H1 (cell line): ENCODE measurements at regions not wholly inside any gene's neighbourhood (a gene's known extent, or its start where the extent isn't known, plus 50 kb on each side); places are given as distances from the start of the nearest gene placed in this dataset.

Experiments used
- CTCF ChIA-PET: fragments of 300-600 bp; sonication (Branson Sonifier 250); formaldehyde crosslinking; loops from one replicate; lab custom pipeline; 2021; ENCODE audit not compliant: partially characterized antibody; lab: Charles Lee
- POLR2A ChIA-PET: fragments of 300-600 bp; sonication (Branson Sonifier 250); formaldehyde crosslinking; loops from one replicate; lab custom pipeline; 2021; ENCODE audit warnings: inconsistent platforms; ENCODE audit not compliant: partially characterized antibody; lab: Charles Lee
- DNase-seq, 2 experiments: peaks; one replicate each; pipeline versions ENCODE4 v3.0.0 to v3.0.0-alpha.2; 2010 to 2022; ENCODE audit warnings: low spot score in 2 of 2, low read depth in 1 of 2, mixed read lengths in 1 of 2
- FAIRE-seq: peaks from 2 replicates; lab custom pipeline; 2011; peaks lifted over from hg19 to GRCh38; lab: Jason Lieb, UNC
- H2AFZ ChIP-seq: 2 replicates; pipeline ENCODE4 v1.8.1; 2012; ENCODE audit warnings: low read length, inconsistent platforms
- H2AK5ac ChIP-seq: 2 replicates; pipeline ENCODE4 v1.6.1; 2013; ENCODE audit warnings: low read depth, low read length
- H2BK120ac ChIP-seq: replicated peaks from 2 replicates; pipeline ENCODE3; 2013; ENCODE audit warnings: low read depth, low read length, inconsistent platforms
- H2BK12ac ChIP-seq: 2 replicates; pipeline ENCODE4 v1.6.1; 2013; ENCODE audit warnings: low read depth, low read length
- H2BK15ac ChIP-seq: 2 replicates; pipeline ENCODE4 v1.6.1; 2013; ENCODE audit warnings: low read length
- H2BK20ac ChIP-seq: 2 replicates; pipeline ENCODE4 v1.6.1; 2013; ENCODE audit warnings: low read length
- H2BK5ac ChIP-seq: 2 replicates; pipeline ENCODE4 v1.6.1; 2013; ENCODE audit warnings: low read depth, low read length
- H3K14ac ChIP-seq: 2 replicates; pipeline ENCODE4 v1.6.1; 2013; ENCODE audit warnings: inconsistent platforms; ENCODE audit not compliant: insufficient read length
- H3K18ac ChIP-seq: 2 replicates; pipeline ENCODE4 v1.6.1; 2013; ENCODE audit warnings: low read length; ENCODE audit errors: extremely low read depth
- H3K23ac ChIP-seq: 2 replicates; pipeline ENCODE4 v1.6.1; 2013; ENCODE audit warnings: inconsistent platforms; ENCODE audit not compliant: insufficient read length
- H3K23me2 ChIP-seq: 2 replicates; pipeline ENCODE4 v1.6.1; 2013; ENCODE audit warnings: low read depth, low read length
- H3K27ac ChIP-seq: 2 replicates; pipeline ENCODE4 v1.6.1; 2011; ENCODE audit warnings: low read depth, low read length, inconsistent platforms
- H3K27me3 ChIP-seq, 4 experiments: replicated peaks in 1 of 4; 1 replicate in 1 of 4; 2 replicates in 3 of 4; pipeline versions ENCODE4 v1.6.1 to v1.8.1; 2011 to 2013; ENCODE audit warnings: low read length in 3 of 4, mild to moderate bottlenecking in 3 of 4, inconsistent platforms in 2 of 4, mixed read lengths in 2 of 4, moderate library complexity in 1 of 4; ENCODE audit not compliant: control insufficient read depth in 3 of 4, insufficient read depth in 3 of 4; ENCODE audit errors: extremely low read depth in 1 of 4
- H3K36me3 ChIP-seq, 4 experiments: 2 replicates each; pipeline versions ENCODE4 v1.6.1 to v1.8.1; 2011 to 2013; ENCODE audit warnings: mild to moderate bottlenecking in 4 of 4, low read length in 3 of 4, moderate library complexity in 2 of 4, control low read depth in 1 of 4, inconsistent platforms in 1 of 4; ENCODE audit not compliant: insufficient read depth in 4 of 4, control insufficient read depth in 2 of 4
- H3K4ac ChIP-seq: replicated peaks from 2 replicates; pipeline ENCODE3; 2013; ENCODE audit warnings: low read length, low read depth, mixed read lengths, inconsistent platforms; ENCODE audit not compliant: insufficient read length
- H3K4me1 ChIP-seq, 4 experiments: replicated peaks in 1 of 4; 1 replicate in 1 of 4; 2 replicates in 3 of 4; pipeline versions ENCODE4 v1.6.1 to v1.8.1; 2011 to 2013; ENCODE audit warnings: low read length in 3 of 4, inconsistent platforms in 2 of 4, mixed read lengths in 1 of 4; ENCODE audit not compliant: insufficient read depth in 4 of 4, control insufficient read depth in 3 of 4
- H3K4me2 ChIP-seq, 2 experiments: 2 replicates each; pipeline versions ENCODE4 v1.6.1 to v1.8.1; 2011 to 2013; ENCODE audit warnings: low read depth in 2 of 2, low read length in 2 of 2, control low read depth in 1 of 2, inconsistent platforms in 1 of 2, mild to moderate bottlenecking in 1 of 2; ENCODE audit not compliant: insufficient read depth in 1 of 2
- H3K4me3 ChIP-seq, 4 experiments: fragments of 200-600, 300-600 bp in 1 of 4; sonication (generic), shearing (Covaris generic), sonication (Bioruptor Twin) in 1 of 4; 2 replicates each; pipeline versions ENCODE4 v1.5.1 to v1.8.1; 2011 to 2016; ENCODE audit warnings: low read length in 4 of 4, low read depth in 3 of 4, control low read depth in 2 of 4, inconsistent platforms in 2 of 4, mild to moderate bottlenecking in 2 of 4, mixed read lengths in 1 of 4, moderate library complexity in 1 of 4; ENCODE audit not compliant: insufficient read depth in 2 of 4; ENCODE audit errors: extremely low read depth in 1 of 4
- H3K56ac ChIP-seq: replicated peaks from 2 replicates; pipeline ENCODE3; 2013; ENCODE audit warnings: low read depth, mild to moderate bottlenecking, mixed read lengths, low read length, inconsistent platforms; ENCODE audit not compliant: insufficient read length
- H3K79me1 ChIP-seq: 2 replicates; pipeline ENCODE4 v1.6.1; 2013; ENCODE audit warnings: low read depth, low read length, control low read depth
- H3K79me2 ChIP-seq, 2 experiments: 2 replicates each; pipeline versions ENCODE4 v1.6.1 to v1.8.1; 2012 to 2013; ENCODE audit warnings: low read length in 2 of 2, mild to moderate bottlenecking in 2 of 2, inconsistent platforms in 1 of 2; ENCODE audit not compliant: insufficient read depth in 2 of 2, control insufficient read depth in 1 of 2
- H3K9ac ChIP-seq, 4 experiments: replicated peaks in 1 of 4; 1 replicate in 1 of 4; 2 replicates in 3 of 4; pipeline versions ENCODE4 v1.6.1 to v1.8.1; 2011 to 2013; ENCODE audit warnings: low read depth in 3 of 4, low read length in 3 of 4, control low read depth in 2 of 4, mild to moderate bottlenecking in 2 of 4, moderate library complexity in 2 of 4, inconsistent platforms in 1 of 4; ENCODE audit errors: extremely low read depth in 1 of 4
- H3K9me3 ChIP-seq, 2 experiments: 2 replicates each; pipeline versions ENCODE4 v1.6.1 to v1.8.1; 2012 to 2013; ENCODE audit warnings: mild to moderate bottlenecking in 2 of 2, moderate library complexity in 2 of 2, control low read depth in 1 of 2, inconsistent platforms in 1 of 2, low read depth in 1 of 2, low read length in 1 of 2, mixed read lengths in 1 of 2; ENCODE audit not compliant: insufficient read depth in 2 of 2
- H4K20me1 ChIP-seq, 2 experiments: replicated peaks in 1 of 2; 2 replicates each; pipeline versions ENCODE3 to v1.8.1; 2011 to 2013; ENCODE audit warnings: inconsistent platforms in 2 of 2, low read length in 2 of 2, mild to moderate bottlenecking in 1 of 2; ENCODE audit not compliant: insufficient read depth in 2 of 2, control insufficient read depth in 1 of 2
- H4K5ac ChIP-seq: 2 replicates; pipeline ENCODE4 v1.6.1; 2013; ENCODE audit warnings: low read length, low read depth, mixed read lengths, inconsistent platforms; ENCODE audit not compliant: insufficient read length
- H4K8ac ChIP-seq: 2 replicates; pipeline ENCODE4 v1.8.0; 2013; ENCODE audit warnings: mild to moderate bottlenecking, moderate library complexity, low read length, inconsistent platforms; ENCODE audit not compliant: insufficient read depth; ENCODE audit errors: extremely low read depth
- H4K91ac ChIP-seq: replicated peaks from 2 replicates; pipeline ENCODE3; 2013; ENCODE audit warnings: low read length, mixed read lengths, inconsistent platforms; ENCODE audit not compliant: insufficient read length
- HDAC2 ChIP-seq, 2 experiments: fragments of 300-600 bp in 1 of 2; sonication (generic) in 1 of 2; IDR thresholded peaks; 2 replicates each; pipeline ENCODE4 v1.6.1; 2011 to 2012; ENCODE audit warnings: low read depth in 2 of 2, low read length in 2 of 2, mild to moderate bottlenecking in 2 of 2, moderate library complexity in 2 of 2, borderline replicate concordance in 1 of 2, inconsistent platforms in 1 of 2
- RAD21 ChIP-seq, 2 experiments: IDR thresholded peaks in 1 of 2; conservative IDR thresholded peaks in 1 of 2; 2 replicates each; pipeline ENCODE4 v1.6.1; 2011; ENCODE audit warnings: low read depth in 2 of 2, low read length in 2 of 2, improper control_type of control experiment in 1 of 2, inconsistent platforms in 1 of 2, mild to moderate bottlenecking in 1 of 2, moderate library complexity in 1 of 2
- SUZ12 ChIP-seq: fragments of 200-600 bp; sonication (generic); IDR thresholded peaks from 2 replicates; pipeline ENCODE4 v1.6.1; 2012; ENCODE audit warnings: mild to moderate bottlenecking, inconsistent platforms, low read length, moderate library complexity, mixed read lengths
- TBP ChIP-seq: IDR thresholded peaks from 2 replicates; pipeline ENCODE4 v1.6.1; 2011; ENCODE audit warnings: low read depth, low read length, improper control_type of control experiment
- WGBS, 2 experiments: shearing (Covaris generic) in 1 of 2; methylation state at CpG; one replicate each; pipeline versions ENCODE4 v1.1.6 to v1.1.7; 2013 to 2015; ENCODE audit warnings: low lambda C conversion rate in 2 of 2, mixed read lengths in 2 of 2, inconsistent platforms in 1 of 2, low coverage in 1 of 2, missing lambda C conversion rate in 1 of 2; ENCODE audit not compliant: insufficient replicate concordance in 2 of 2, insufficient coverage in 1 of 2, insufficient read length in 1 of 2; ENCODE audit errors: extremely low coverage in 1 of 2, missing lambda C conversion rate in 1 of 2; 5-methylcytosine and 5-hydroxymethylcytosine counted together

DNA sequence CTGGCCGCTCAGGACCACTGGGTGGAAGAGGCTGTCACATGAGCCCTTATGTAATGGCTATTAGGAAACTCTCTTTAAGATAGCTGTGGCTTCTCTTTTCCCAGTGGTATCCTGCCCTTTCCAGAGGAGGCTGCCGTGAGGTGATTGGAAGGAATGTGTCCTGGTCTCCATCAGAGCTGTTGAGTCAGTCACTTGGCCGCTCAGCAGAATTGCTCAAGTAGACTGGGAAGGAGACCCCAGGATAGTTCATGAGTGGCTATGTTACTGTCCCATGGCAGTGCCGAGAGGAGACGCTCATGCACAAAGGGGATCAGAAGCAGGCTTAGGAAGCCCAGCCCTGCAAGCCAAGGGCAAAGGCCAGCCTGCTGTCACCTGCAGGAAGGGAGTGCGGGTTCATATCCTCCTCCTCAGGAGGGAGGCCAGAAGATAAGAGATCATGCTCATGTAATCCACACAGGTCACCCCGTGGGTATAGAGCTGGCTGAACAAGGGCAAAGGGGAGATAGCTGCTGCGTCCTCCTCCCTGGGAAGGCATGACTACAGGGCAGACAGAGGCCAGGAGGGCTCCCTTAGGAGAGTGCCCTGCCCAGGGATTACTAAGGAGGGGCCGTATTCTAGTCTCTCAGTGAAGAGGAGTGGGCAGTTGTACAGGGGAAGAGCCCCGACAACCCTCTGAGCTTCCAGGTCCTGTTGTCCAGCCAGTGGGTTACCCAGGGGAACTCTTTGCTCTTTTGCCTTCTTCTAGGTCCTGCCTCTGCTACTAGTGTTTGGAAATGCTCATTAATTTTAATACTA is 137.0 kb upstream of the MAX start:
- POLR2A ChIA-PET: no interaction called here
- FAIRE-seq: no peak

More for the DNA sequence above, 137.0 kb upstream of the MAX start:
- H4K91ac ChIP-seq: no peak overlapping the region
- no peaks in the 10 kb centered on the region for H4K20me1 ChIP-seq
- H3K23ac ChIP-seq: no peak overlapping the region
- H2AK5ac ChIP-seq: no peak overlapping the region
- H3K4me2 ChIP-seq: no peak overlapping the region
- H3K9ac ChIP-seq: no peak overlapping the region
- H2AFZ ChIP-seq: 0 out of 2 replicates have a peak overlapping the region, but pooled peaks have one; percentile 62
- H3K4ac ChIP-seq: no peak overlapping the region
- H2BK12ac ChIP-seq: no peak overlapping the region; the same call in 1 of the 2 replicates
- CTCF ChIA-PET: interaction anchor here (0.6 to 2.6 kb wide), 8 partner anchors 11 to 75 kb away, joined by 3 to 6 read pairs (median 3); no protein-coding TSS in a partner anchor
- no peak overlapping the region; the same call in 1 of the 2 replicates for H2BK20ac ChIP-seq
- no peaks in the 10 kb centered on the region for H3K27me3 ChIP-seq
- H3K4me3 ChIP-seq: no peak overlapping the region
- no peaks in the 10 kb centered on the region for H3K23me2 ChIP-seq
- no peak overlapping the region for H2BK15ac ChIP-seq
- no peak for DNase-seq
- no peak overlapping the region for H2BK5ac ChIP-seq
- H3K56ac ChIP-seq: no peak overlapping the region
- H3K79me1 ChIP-seq: no peaks in the 10 kb centered on the region
- H3K27ac ChIP-seq: no peak overlapping the region
- H3K79me2 ChIP-seq: no peaks in the 10 kb centered on the region
- no peaks in the 10 kb centered on the region for H3K36me3 ChIP-seq
- H3K18ac ChIP-seq: no peak overlapping the region
- H3K9me3 ChIP-seq: no peaks in the 10 kb centered on the region
- H3K14ac ChIP-seq: no peak overlapping the region
- TF ChIP-seq SUZ12: no peak
- no peak for TF ChIP-seq RAD21 (IDR thresholded peaks at IDR 0.05 in 1 of 2, conservative IDR thresholded peaks at IDR 0.05 in 1 of 2; ENCODE audit: low read depth in 2 of 2, low read length in 2 of 2)
- TF ChIP-seq HDAC2 (IDR thresholded peaks at IDR 0.05; ENCODE audit: borderline replicate concordance in 1 of 2, low read depth in 2 of 2, low read length in 2 of 2): no peak
- TF ChIP-seq TBP: no peak
- H2BK120ac ChIP-seq: no peak overlapping the region
- WGBS, 2 experiments: 75% methylated on average over 10 of the region's 10 CpGs; no CpG with 5 or more reads in 1 of the 2 experiments
- peaks cover 0 to 13% (median 3%) of the 10 kb centered on the region in 4 experiments; a peak in 6 of 7 replicates for H3K4me1 ChIP-seq
- no peak overlapping the region for H4K8ac ChIP-seq
- H4K5ac ChIP-seq: no peak overlapping the region
